ENCODE measurements at regions not wholly inside any gene's neighbourhood (a gene's known extent, or its start where the extent isn't known, plus 50 kb on each side); places are given as distances from the start of the nearest gene placed in this dataset.

DNA sequence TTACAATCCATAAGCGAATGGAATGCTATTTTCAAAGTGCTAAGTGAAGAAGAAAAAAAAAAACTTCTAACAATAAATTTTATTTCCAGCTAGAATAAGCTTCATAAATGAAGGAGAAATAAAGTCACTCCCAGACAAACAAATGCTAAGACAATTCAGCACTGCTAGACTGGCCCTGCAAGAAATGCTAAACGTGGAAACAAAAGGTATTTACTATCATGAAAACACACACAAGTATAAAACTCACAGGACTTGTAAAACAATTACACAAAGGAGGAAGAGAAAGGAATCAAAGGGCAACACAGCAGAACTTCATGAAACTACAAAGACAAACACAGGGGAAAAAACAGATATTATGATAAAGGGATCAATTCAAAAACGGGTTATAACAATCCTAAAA lies 85.8 kb upstream of the NELL2 start:
- no peak for FAIRE-seq
- no peak for DNase-seq (ENCODE audit: low spot score)

DNA sequence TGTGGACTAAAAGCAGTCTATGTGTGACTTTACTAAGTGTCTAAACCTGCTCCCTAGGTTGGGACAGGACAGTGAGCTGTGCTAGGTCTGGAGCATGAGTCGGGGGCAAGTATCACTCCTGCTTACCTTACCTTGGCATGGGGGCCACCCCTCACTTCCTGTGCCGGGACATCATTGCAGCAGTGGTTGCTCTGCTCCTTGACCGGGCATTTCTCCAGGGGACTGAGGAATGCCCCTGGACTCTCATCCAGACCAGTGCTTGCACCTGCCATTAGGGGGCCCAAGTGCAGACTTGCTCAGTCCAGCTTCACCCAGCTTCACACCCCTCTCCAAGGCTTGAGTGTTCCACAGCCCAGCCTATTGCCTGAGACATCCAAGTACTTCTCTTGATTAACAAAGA lies 84.7 kb upstream of the NELL2 start:
- FAIRE-seq: no peak
- DNase-seq (ENCODE audit: low spot score): no peak

DNA sequence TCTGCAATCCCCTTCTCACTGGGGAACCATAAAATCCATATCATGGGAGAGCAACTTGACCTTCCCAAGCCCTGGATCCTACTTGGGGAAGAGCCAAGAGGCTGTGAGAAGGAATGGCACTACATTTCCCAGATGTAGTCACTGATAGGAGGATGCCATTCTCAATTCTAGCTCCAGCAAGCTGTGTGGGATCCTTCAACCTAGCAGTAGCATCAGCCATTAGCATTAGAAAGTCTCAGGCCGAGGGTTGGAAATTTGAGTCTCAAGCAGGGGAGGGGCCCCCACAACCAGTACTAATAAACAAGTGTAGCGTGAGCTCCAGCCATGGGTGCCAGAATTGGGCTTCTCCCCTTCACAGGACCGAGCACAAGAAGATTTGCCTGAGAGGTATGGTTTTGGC lies 84.3 kb upstream of the NELL2 start:
- FAIRE-seq: no peak

DNA sequence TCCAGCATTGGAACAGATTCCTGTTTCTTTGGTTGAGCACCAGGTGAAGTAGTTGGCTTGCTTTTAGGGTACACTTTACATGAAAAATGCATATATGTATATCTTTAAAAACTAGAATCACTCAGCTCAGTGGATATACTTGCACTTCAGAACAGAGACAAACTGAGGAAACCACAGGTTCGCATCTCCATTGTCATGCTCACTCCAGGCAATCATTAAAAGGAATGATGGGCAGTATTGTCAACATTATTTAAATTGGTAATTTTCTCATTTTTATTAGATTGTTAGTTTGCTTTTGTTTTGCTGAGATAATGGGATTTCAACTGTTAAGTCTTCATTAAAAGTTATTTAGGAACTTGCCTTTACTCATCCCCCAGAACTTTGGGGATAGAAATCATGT lies 71.0 kb upstream of the NELL2 start:
- no peak for FAIRE-seq
- DNase-seq (ENCODE audit: low spot score): no peak

More for the DNA sequence above, 84.3 kb upstream of the NELL2 start:
- no peak for DNase-seq (ENCODE audit: low spot score)

DNA sequence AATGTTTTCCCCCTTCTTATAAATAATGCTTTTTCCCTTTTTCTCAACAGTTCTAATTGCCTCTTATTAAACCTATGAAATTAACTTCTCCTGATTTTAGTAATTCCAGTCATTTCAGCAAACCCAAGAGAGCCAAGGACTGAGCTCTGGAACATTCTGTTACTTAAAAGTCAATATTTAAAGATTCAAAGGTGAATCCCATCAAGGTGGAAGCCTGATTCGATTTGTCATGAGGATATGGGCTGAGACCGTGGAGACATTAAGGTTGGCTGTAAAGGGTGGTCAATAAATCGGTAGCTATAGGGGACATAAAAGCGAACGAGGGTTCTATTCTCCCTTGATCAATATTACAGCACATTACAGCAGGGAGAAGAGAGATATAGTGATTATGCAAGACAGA lies 66.6 kb upstream of the NELL2 start:
- FAIRE-seq (no peak), DNase-seq (ENCODE audit: low spot score) (no peak)

DNA sequence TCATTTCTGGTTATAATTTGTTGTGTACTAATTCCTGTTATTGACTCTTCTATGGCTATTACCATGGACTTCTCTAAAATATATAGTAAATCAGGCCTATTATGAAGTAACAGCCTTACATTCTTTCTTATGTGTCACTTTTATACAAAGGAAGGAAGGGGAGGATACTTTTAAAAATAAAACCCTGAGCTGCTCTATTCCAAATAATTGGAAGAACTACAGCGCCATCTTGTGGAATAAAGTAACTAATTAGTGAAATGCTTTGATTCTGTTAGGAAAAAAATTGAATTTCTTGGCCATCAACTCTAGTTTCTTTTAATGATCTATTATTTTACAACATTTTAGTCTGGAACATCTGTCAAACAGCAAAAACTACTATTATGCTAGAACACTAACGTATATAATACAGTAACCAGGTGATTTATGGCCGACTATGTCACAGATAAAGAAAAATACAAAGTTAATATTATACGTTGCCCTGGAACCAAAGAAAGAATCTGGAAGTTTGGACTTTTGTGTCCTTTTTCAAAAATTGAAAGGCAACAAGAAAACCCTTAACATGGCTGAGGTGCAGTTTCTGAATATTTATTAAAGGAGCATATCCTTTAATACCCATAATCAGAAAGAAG lies 55.0 kb upstream of the NELL2 start:
- FAIRE-seq (no peak), DNase-seq (ENCODE audit: low spot score) (peak; percentile 15)

DNA sequence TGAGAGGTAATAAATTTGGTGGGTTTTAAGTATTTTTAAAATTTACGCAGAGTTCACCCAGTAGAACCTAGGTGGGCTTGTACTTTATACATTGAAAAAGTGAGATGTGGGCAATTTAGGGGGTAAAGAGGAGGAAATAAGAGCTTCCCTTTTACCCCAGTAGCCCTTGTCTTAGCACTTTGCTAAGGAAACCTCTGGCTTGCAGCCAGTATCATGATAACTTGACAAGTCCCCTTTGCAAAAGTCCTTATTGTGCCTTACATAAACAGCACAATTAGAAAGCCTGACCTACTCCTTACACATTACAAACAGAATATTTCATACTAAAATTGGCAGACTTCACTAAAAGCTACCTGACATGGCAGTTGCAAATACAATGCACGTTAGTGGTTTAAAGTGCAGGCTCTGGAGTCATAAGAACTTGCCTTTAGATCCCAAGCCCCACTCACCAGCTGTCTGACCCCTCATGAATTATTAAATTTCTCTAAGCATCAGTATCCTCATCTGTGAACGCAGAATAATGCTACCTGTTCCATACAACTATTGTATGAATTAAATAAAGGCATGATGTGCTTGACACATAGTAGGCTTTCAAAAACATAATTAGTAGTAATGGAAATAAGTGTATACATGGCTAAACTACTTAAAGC lies 53.2 kb upstream of the NELL2 start:
- no peak for FAIRE-seq
- no peak for DNase-seq (ENCODE audit: low spot score)
